ENCODE measurements at regions not wholly inside any gene's neighbourhood (a gene's known extent, or its start where the extent isn't known, plus 50 kb on each side); places are given as distances from the start of the nearest gene placed in this dataset.

DNA sequence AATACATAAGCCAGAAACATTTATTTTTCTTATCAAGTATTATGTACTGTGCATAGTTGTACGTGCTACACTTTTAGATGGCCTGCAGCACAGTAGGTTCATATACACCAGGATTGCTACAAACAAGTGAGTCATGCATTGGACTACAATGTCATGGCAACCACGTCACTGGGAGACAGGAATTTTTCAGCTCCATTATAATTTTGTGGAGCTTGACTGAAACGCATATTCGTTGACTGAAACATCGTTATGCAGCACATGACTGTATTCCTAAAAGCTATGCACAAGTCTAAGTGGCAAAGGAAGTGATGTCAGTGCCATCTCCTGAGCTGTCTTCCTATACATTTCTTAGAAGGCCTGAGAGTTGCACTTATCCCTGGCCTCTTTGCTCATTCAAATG lies 871.8 kb downstream of the IPMK start:
- DNase-seq (ENCODE audit: insufficient read length, low spot score) (no peak), FAIRE-seq (no peak)
- TF ChIP-seq, protein P1, sequence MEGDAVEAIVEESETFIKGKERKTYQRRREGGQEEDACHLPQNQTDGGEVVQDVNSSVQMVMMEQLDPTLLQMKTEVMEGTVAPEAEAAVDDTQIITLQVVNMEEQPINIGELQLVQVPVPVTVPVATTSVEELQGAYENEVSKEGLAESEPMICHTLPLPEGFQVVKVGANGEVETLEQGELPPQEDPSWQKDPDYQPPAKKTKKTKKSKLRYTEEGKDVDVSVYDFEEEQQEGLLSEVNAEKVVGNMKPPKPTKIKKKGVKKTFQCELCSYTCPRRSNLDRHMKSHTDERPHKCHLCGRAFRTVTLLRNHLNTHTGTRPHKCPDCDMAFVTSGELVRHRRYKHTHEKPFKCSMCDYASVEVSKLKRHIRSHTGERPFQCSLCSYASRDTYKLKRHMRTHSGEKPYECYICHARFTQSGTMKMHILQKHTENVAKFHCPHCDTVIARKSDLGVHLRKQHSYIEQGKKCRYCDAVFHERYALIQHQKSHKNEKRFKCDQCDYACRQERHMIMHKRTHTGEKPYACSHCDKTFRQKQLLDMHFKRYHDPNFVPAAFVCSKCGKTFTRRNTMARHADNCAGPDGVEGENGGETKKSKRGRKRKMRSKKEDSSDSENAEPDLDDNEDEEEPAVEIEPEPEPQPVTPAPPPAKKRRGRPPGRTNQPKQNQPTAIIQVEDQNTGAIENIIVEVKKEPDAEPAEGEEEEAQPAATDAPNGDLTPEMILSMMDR (IDR thresholded peaks at IDR 0.05; ENCODE audit: insufficient read depth, missing control alignments) = no peak

DNA sequence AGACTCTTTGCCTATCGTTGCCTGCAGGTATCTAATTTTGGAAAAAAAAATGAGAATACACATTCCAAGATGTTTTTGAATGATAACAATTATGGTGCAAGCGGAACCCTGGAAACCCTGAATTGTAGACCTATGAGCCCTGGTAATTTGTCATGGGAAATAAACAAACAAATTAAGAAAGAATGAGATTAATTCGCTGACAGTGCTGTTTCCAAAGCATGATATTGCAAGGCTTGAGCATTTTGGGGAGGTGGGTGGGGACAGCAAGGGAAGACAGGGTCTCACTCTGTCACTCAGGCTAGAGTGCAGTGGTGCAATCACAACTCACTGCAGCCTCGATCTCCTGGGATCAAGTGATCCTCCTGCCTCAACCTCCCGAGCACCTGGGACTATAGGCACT lies 900.3 kb downstream of the IPMK start:
- DNase-seq (ENCODE audit: insufficient read length, low spot score) = no peak
- FAIRE-seq = no peak
- TF ChIP-seq, protein P1 (IDR thresholded peaks at IDR 0.05; ENCODE audit: insufficient read depth, missing control alignments) = no peak

DNA sequence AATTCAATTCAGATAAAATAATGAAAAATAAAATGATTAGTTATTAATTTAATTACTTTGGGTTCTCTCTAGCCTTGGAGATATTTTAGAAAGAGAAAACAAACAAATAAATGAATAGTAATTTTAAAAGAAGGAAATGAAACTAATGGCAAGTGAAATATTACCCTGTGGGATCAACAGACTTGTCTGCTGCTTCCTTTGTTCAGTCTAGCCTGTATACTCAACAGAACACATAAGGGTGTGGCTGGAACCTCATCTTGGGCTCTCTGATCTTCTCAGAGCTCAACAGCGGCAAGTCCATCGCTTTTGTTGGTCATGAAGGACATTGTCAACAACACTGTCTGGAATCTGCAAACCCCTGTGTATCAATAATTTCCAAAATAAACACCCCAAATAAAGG lies 904.9 kb downstream of the IPMK start:
- TF ChIP-seq, protein P1 (IDR thresholded peaks at IDR 0.05; ENCODE audit: insufficient read depth, missing control alignments) = no peak
- FAIRE-seq (no peak), DNase-seq (ENCODE audit: insufficient read length, low spot score) (no peak)

DNA sequence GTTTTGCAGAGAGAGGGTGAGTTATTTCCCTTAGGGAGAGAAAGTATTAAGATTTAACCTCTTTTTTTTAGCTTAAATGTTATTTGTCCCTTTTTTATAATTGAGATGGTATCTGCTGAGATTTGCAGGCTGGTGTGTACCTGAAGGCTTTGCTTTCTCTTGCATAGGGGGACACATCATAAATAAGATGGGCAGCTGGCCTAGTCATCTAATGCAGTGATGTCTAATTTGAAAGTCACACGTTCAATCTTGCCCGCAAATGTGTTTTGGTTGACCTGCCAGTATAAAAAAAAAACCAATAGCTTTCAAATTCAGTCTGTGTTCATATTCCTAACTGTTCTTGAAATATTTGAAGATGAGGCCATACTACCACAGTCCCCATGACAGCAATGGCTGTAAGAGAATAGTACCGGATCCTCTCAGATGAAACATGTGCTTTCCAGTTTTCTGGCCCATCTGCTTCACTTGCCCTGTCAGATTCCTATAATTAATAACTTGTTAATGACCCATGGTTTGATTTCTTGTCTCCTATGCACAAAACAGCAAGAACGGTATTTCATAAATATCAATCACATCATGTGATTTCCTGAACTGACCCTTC lies 914.2 kb downstream of the IPMK start:
- TF ChIP-seq, protein P1 (IDR thresholded peaks at IDR 0.05; ENCODE audit: insufficient read depth, missing control alignments) = no peak
- no peak for DNase-seq (ENCODE audit: insufficient read length, low spot score)
- FAIRE-seq = no peak

DNA sequence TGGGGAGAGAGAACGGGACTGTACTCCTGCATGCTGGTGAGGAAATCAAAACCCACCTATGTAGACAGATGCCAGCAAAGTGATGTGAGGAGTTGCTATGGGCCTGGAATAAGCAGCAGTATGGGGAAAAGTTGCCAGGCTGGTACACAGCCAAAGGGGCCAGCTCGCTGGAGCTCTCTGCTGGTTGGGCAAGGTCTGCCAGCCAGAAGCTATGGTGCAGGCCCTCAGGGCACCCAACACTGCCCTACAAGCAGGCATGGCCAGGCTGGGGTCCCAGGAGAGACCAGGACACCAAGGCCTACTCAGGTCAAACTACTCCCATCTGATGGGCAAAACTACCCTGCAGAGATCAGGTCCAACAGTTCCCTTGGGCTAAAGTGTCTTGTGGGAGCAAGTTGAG lies 916.6 kb downstream of the IPMK start:
- DNase-seq (ENCODE audit: insufficient read length, low spot score) = no peak
- FAIRE-seq = no peak
- TF ChIP-seq, protein P1 (IDR thresholded peaks at IDR 0.05; ENCODE audit: insufficient read depth, missing control alignments) = no peak

DNA sequence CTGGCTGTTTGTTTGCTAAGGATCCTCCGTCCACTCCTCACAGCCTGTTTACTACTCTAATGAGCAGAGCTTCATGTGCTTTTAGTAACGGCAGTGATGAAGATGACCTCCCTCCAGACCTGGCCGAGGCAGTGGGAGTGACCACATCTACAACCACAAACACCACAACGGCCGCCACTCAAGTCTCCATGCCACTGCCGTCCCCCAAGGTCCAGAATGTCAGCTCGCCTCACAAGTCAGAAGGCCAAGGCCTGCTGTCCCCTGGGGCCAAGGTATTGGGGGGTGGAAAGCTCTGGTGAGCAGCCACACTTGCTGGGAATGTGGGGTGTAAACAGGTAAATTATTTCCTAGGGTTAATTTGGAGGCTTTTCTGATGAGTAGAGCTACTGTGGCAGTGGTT lies 926.4 kb downstream of the IPMK start:
- FAIRE-seq (no peak), DNase-seq (ENCODE audit: insufficient read length, low spot score) (no peak)
- TF ChIP-seq, protein P1 (IDR thresholded peaks at IDR 0.05; ENCODE audit: insufficient read depth, missing control alignments) = no peak

DNA sequence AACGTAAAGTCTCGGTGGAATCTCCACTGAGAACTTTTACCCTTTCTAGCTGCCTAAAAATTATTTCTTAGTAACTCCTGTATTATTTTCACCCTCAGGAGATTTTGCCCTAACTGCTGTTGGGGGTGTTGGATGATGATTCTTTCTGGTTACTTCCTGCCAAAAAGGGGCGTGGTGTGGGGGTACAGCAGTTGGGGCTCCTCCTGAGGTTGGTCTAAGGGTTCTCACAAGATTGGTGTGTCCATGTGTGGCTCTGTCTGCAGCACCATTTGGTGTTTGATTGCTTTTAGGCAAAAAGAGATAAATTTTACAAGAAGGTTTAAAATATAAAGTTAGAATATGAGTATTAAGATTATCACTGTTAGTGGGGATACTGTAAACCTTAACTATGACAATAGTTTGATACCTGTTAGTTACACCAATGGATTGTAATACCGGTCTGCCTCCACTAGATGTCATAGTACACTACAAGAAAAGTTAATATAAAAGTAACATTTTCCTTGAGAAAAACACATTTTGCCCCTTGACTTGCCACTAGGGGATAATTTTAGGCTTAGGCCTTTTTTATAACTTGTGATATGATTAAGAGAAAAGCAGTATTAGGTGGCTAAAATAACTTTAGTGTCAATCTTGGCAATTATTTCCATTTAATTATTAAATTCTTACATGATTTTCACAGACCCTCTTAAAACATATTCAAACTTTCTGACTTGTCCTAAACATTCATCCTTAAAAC lies 928.7 kb downstream of the IPMK start:
- FAIRE-seq (no peak), DNase-seq (ENCODE audit: insufficient read length, low spot score) (peak; percentile 20)

More for the DNA sequence above, 928.7 kb downstream of the IPMK start:
- TF ChIP-seq, protein P1 (IDR thresholded peaks at IDR 0.05; ENCODE audit: insufficient read depth, missing control alignments) = peak; percentile 70

Data from D721Med (cell line).